ENCODE measurements at regions not wholly inside any gene's neighbourhood (a gene's known extent, or its start where the extent isn't known, plus 50 kb on each side); places are given as distances from the start of the nearest gene placed in this dataset.
A peak's percentile ranks its signal among the peaks of the same experiment; 100 is the strongest.

DNA sequence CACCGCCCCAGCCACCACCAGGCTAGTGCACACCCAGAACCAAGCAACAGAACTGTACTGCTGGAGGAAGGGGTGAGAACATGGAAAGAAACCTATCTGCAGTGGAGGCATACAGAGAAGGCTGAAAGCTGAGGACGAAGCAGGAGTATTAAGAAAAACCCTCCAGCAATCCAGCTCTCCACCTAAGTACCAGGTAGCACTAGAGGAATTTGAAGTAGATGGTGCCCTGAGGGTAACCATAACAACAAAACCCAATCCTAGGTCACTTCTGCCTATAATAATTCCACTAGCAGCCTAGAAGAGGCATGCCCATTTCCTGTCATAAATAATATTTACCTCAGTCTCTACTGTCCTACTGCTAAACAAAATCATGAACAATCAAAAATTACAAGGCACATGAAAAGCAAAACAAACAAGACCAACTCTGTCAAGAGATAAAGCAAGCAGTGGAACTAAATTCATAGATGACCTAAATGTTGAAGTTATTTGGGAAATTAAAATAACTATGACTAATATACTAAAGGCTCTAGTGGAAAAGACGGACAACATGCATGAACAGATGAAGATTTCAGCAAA lies 51.1 kb downstream of the HYCC1 start:
- Histone ChIP-seq H3K27ac (no peak overlapping the region), H3K27me3 (no peaks in the 10 kb centered on the region), H3K36me3 (no peaks in the 10 kb centered on the region), H3K9me3 (no peaks in the 10 kb centered on the region), H3K4me1 (no peaks in the 10 kb centered on the region), H3K4me3 (no peak overlapping the region)
- DNase-seq (no peak), ATAC-seq (no peak)
- TF ChIP-seq POLR2A (IDR thresholded peaks at IDR 0.05): no peak
- WGBS (ENCODE audit: insufficient coverage, low coverage, low lambda C conversion rate, missing lambda C conversion rate): 67% methylated on average over 3 of the region's 3 CpGs
- intact Hi-C loops (cut with DNase I): no loop called here

DNA sequence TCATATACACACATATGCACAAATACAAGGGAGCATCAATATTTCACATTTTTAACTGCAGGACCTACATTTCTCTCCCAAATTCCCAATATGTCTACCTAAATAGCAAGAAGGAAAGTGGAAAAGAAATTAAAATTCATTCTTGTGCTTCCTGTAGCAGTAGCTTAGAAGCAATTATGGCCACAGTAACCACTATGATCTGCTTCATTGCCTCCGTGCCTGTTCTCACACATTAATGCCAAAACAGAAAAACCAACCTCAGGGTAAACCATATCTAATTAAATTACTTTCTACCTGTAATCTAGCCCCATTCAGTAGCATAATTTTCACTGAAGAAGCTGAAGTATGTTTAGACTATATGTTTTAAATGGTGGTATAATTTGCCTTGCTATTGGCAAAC lies 55.2 kb downstream of the HYCC1 start:
- H3K27me3 ChIP-seq: no peaks in the 10 kb centered on the region
- H3K27ac ChIP-seq: no peak overlapping the region
- ATAC-seq (no peak), DNase-seq (no peak)
- H3K4me1 ChIP-seq: no peaks in the 10 kb centered on the region
- 82% methylated on average over 1 of the region's 1 CpG for WGBS (ENCODE audit: insufficient coverage, low coverage, low lambda C conversion rate, missing lambda C conversion rate)
- H3K9me3 ChIP-seq: no peaks in the 10 kb centered on the region
- no peaks in the 10 kb centered on the region for H3K36me3 ChIP-seq
- no peak for TF ChIP-seq POLR2A (IDR thresholded peaks at IDR 0.05)
- TF ChIP-seq, protein P1, sequence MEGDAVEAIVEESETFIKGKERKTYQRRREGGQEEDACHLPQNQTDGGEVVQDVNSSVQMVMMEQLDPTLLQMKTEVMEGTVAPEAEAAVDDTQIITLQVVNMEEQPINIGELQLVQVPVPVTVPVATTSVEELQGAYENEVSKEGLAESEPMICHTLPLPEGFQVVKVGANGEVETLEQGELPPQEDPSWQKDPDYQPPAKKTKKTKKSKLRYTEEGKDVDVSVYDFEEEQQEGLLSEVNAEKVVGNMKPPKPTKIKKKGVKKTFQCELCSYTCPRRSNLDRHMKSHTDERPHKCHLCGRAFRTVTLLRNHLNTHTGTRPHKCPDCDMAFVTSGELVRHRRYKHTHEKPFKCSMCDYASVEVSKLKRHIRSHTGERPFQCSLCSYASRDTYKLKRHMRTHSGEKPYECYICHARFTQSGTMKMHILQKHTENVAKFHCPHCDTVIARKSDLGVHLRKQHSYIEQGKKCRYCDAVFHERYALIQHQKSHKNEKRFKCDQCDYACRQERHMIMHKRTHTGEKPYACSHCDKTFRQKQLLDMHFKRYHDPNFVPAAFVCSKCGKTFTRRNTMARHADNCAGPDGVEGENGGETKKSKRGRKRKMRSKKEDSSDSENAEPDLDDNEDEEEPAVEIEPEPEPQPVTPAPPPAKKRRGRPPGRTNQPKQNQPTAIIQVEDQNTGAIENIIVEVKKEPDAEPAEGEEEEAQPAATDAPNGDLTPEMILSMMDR (IDR thresholded peaks at IDR 0.05): no peak
- intact Hi-C loops (cut with DNase I): no loop called here
- H3K4me3 ChIP-seq: no peak overlapping the region

DNA sequence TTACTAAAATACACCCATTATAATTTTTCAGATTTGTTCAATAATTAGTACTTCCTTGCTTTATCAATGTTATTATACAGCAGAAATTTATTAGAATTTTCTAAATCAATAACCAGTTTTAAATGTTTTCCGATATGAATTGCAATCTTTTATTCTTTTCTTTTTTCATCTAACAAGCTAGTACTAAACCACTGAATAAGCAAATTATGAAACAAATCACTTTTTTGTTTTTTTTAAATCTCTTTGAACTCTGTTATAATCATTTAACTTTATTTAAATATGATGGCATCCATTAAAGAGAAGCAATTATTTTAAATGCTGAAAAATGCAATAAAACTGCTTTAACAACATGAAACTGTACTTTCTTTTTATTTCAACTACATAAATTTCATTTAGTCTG lies 59.7 kb downstream of the HYCC1 start:
- H3K27ac ChIP-seq: no peak overlapping the region
- no peaks in the 10 kb centered on the region for H3K9me3 ChIP-seq
- no peaks in the 10 kb centered on the region for H3K27me3 ChIP-seq
- ATAC-seq: no peak
- TF ChIP-seq, protein P1 (IDR thresholded peaks at IDR 0.05): no peak
- no peak for TF ChIP-seq POLR2A (IDR thresholded peaks at IDR 0.05)
- DNase-seq: no peak
- no peaks in the 10 kb centered on the region for H3K4me1 ChIP-seq
- no peaks in the 10 kb centered on the region for H3K36me3 ChIP-seq
- intact Hi-C loops (cut with DNase I): no loop called here
- WGBS (ENCODE audit: insufficient coverage, low coverage, low lambda C conversion rate, missing lambda C conversion rate): 100% methylated on average over 1 of the region's 1 CpG
- H3K4me3 ChIP-seq: no peak overlapping the region

DNA sequence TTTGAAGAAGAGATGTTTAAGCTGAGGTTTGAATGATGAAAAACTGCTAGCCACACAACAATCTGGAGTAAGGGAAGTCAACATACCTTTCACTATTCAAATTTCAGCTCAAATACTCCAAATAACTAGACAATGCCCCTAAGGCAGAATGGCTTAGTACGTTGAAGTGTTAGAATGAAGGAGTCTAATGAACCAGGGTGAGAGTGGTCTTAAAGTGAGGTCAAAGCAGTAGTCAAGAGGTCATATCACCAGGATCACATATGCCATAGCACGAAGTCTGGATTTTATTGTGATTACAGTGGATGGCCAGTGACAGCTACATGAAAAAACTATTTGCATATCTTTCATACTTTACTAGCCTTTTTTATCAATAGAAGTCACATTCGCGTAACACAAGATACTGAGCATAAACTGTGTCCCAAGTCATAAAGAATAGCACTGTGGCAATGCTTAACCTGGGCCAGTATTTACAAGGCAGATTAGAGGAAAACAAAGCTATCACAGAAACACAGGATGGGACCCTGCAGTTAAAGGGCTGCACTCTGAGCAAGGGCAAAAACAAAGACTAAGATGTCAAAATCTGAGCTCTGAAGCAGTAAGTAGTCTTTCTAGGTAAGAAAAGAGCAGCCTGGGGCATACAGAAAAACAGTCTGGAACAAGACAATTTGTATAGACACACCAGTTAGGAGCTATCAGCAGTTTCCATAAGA lies 61.5 kb downstream of the HYCC1 start:
- TF ChIP-seq POLR2A (IDR thresholded peaks at IDR 0.05): no peak
- TF ChIP-seq, protein P1 (IDR thresholded peaks at IDR 0.05): no peak
- ATAC-seq (no peak), DNase-seq (no peak)
- H3K9me3 ChIP-seq: no peaks in the 10 kb centered on the region
- H3K36me3 ChIP-seq: no peaks in the 10 kb centered on the region
- WGBS (ENCODE audit: insufficient coverage, low coverage, low lambda C conversion rate, missing lambda C conversion rate): 94% methylated on average over 3 of the region's 4 CpGs
- intact Hi-C loops (cut with DNase I): no loop called here
- peaks cover 0 to 9% (median 0%) of the 10 kb centered on the region in 4 donors for H3K4me1 ChIP-seq
- H3K27me3 ChIP-seq: no peaks in the 10 kb centered on the region
- no peak overlapping the region for H3K4me3 ChIP-seq
- H3K27ac ChIP-seq: no peak overlapping the region

DNA sequence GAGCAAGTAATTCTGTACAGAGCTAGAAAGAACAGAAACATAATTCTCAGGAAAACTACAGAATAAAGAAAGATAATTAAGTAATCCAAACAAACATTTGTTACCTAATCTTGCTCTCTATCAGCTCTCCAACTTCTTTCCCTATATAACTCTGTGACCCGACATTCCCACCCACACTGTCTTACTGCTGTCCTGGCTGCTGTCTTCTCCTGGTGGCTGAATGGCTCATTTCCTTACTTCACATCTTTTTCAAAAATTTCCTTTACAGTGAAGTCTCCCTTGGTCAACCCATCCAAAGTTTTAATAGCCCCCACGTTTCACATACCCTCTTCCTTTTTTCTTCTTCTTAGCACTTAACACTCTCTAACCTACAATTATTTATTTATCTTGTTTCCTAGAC lies 64.0 kb downstream of the HYCC1 start:
- intact Hi-C loops (cut with DNase I): no loop called here
- 51% methylated on average over 2 of the region's 2 CpGs for WGBS (ENCODE audit: insufficient coverage, low coverage, low lambda C conversion rate, missing lambda C conversion rate)
- TF ChIP-seq, protein P1 (IDR thresholded peaks at IDR 0.05): no peak
- no peak for TF ChIP-seq POLR2A (IDR thresholded peaks at IDR 0.05)
- Histone ChIP-seq H3K4me3 (no peak overlapping the region), H3K36me3 (no peaks in the 10 kb centered on the region), H3K4me1 (peaks cover 0 to 9% (median 0%) of the 10 kb centered on the region in 4 donors), H3K27me3 (no peaks in the 10 kb centered on the region), H3K27ac (no peak overlapping the region), H3K9me3 (no peaks in the 10 kb centered on the region)
- ATAC-seq (peak in 1 of 4 donors; percentile 17), DNase-seq (no peak)
